DND-41 (cell line): ENCODE measurements at regions not wholly inside any gene's neighbourhood (a gene's known extent, or its start where the extent isn't known, plus 50 kb on each side); places are given as distances from the start of the nearest gene placed in this dataset.

Experiments used
- EZH2 ChIP-seq: IDR thresholded peaks from 3 replicates; pipeline ENCODE4 v1.6.1; 2012; ENCODE audit warnings: borderline replicate concordance, low read depth, mild to moderate bottlenecking, moderate library complexity, low read length, inconsistent platforms; ENCODE audit not compliant: severe bottlenecking
- TF ChIP-seq, protein P1 (sequence below): IDR thresholded peaks from 2 replicates; pipeline ENCODE4 v1.5.1; 2012; ENCODE audit warnings: borderline replicate concordance, low read length, moderate library complexity, mild to moderate bottlenecking; ENCODE audit not compliant: poor library complexity, severe bottlenecking; ENCODE audit errors: extremely low read depth

DNA sequence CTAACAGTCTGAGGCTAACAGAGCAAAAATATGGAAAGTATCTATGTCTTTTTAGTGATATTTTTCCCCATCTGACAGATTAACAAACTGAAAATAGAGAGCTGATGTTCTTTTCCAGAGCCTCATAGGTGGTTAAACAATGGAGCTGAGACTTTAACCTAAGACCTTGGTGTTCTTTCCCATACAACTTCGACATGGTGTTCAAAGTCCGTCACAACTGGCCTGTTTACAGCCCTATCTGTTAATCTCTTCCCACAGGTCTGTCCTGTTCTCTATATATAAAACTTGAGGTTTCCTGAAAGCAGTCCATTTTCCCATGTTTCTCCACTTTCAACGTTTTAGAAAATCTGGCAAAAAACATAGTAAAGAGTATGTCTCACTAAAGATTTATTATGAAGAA, 395.7 kb downstream of the BRINP2 start:
- TF ChIP-seq, protein P1, sequence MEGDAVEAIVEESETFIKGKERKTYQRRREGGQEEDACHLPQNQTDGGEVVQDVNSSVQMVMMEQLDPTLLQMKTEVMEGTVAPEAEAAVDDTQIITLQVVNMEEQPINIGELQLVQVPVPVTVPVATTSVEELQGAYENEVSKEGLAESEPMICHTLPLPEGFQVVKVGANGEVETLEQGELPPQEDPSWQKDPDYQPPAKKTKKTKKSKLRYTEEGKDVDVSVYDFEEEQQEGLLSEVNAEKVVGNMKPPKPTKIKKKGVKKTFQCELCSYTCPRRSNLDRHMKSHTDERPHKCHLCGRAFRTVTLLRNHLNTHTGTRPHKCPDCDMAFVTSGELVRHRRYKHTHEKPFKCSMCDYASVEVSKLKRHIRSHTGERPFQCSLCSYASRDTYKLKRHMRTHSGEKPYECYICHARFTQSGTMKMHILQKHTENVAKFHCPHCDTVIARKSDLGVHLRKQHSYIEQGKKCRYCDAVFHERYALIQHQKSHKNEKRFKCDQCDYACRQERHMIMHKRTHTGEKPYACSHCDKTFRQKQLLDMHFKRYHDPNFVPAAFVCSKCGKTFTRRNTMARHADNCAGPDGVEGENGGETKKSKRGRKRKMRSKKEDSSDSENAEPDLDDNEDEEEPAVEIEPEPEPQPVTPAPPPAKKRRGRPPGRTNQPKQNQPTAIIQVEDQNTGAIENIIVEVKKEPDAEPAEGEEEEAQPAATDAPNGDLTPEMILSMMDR: no peak
- no peak for TF ChIP-seq EZH2
